Osteoblast (primary cell): ENCODE measurements at regions not wholly inside any gene's neighbourhood (a gene's known extent, or its start where the extent isn't known, plus 50 kb on each side); places are given as distances from the start of the nearest gene placed in this dataset.
A peak's percentile ranks its signal among the peaks of the same experiment; 100 is the strongest.

Source experiments
- DNase-seq: peaks from one replicate; pipeline ENCODE4 v3.0.0; 2011; ENCODE audit warnings: low spot score, mixed read lengths; ENCODE audit not compliant: insufficient read length; ENCODE audit errors: missing footprints
- H2AFZ ChIP-seq: 2 replicates; pipeline ENCODE4 v1.6.0; 2011; ENCODE audit warnings: mild to moderate bottlenecking, low read length
- H3K27ac ChIP-seq: 2 replicates; pipeline ENCODE4 v1.5.1; 2011; ENCODE audit warnings: mild to moderate bottlenecking, low read depth, low read length, moderate library complexity
- H3K27me3 ChIP-seq: 2 replicates; pipeline ENCODE4 v1.6.0; 2012; ENCODE audit warnings: mild to moderate bottlenecking, control low read depth, inconsistent platforms, low read length, moderate library complexity; ENCODE audit not compliant: insufficient read depth
- H3K36me3 ChIP-seq: 2 replicates; pipeline ENCODE4 v1.5.1; 2011; ENCODE audit warnings: mild to moderate bottlenecking, low read length, control low read depth, moderate library complexity; ENCODE audit not compliant: insufficient read depth
- H3K4me1 ChIP-seq: 2 replicates; pipeline ENCODE4 v1.5.1; 2011; ENCODE audit warnings: mild to moderate bottlenecking, low read length, control low read depth, moderate library complexity; ENCODE audit not compliant: insufficient read depth
- H3K4me2 ChIP-seq: 2 replicates; pipeline ENCODE4 v1.6.0; 2011; ENCODE audit warnings: mild to moderate bottlenecking, low read length; ENCODE audit not compliant: insufficient read depth
- H3K4me3 ChIP-seq: fragments of 200-600 bp; sonication (generic); 3 replicates; pipeline ENCODE4 v1.5.1; 2012; ENCODE audit warnings: mild to moderate bottlenecking, low read length, inconsistent platforms; ENCODE audit not compliant: insufficient read depth
- H3K79me2 ChIP-seq: 2 replicates; pipeline ENCODE4 v1.6.0; 2012; ENCODE audit warnings: mild to moderate bottlenecking, low read length, control low read depth, inconsistent platforms; ENCODE audit not compliant: insufficient read depth
- H3K9me3 ChIP-seq: 2 replicates; pipeline ENCODE4 v1.5.1; 2011; ENCODE audit warnings: low read depth, low read length, control low read depth
- H4K20me1 ChIP-seq: 2 replicates; pipeline ENCODE4 v1.6.0; 2012; ENCODE audit warnings: mild to moderate bottlenecking, low read length, control low read depth; ENCODE audit not compliant: insufficient read depth
- TF ChIP-seq, protein P1 (sequence below): IDR thresholded peaks from 2 replicates; pipeline ENCODE4 v1.5.1; 2011; ENCODE audit warnings: mild to moderate bottlenecking, low read depth, low read length, moderate library complexity; ENCODE audit errors: extremely low read depth

DNA sequence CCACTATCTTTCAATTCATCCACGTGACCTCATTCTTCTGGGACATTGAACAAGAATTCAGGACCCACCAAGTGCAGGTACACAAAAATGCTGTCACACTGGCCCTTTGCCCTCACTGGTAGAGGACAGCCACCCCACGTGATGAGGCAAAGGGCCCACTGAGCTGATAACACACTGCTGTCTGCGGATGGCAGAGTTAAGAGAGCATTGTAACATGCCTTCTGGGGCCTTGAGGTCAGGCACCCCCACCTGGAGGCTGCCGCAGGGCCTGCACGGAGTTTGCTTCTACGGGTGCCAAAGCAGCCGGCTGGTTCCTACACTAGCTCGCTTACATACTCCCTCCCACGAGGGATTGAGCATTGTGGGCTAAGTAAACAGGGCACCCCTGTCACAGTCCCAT, 101.0 kb downstream of the LRIG3 start:
- Histone ChIP-seq H4K20me1 (no peaks in the 10 kb centered on the region), H2AFZ (peak overlapping the region; percentile 15), H3K36me3 (no peaks in the 10 kb centered on the region), H3K9me3 (no peaks in the 10 kb centered on the region), H3K79me2 (no peaks in the 10 kb centered on the region), H3K27me3 (no peaks in the 10 kb centered on the region), H3K4me1 (peaks cover 2% of the 10 kb centered on the region), H3K4me3 (no peak overlapping the region), H3K27ac (no peak overlapping the region), H3K4me2 (no peak overlapping the region)
- no peak for DNase-seq
- TF ChIP-seq, protein P1, sequence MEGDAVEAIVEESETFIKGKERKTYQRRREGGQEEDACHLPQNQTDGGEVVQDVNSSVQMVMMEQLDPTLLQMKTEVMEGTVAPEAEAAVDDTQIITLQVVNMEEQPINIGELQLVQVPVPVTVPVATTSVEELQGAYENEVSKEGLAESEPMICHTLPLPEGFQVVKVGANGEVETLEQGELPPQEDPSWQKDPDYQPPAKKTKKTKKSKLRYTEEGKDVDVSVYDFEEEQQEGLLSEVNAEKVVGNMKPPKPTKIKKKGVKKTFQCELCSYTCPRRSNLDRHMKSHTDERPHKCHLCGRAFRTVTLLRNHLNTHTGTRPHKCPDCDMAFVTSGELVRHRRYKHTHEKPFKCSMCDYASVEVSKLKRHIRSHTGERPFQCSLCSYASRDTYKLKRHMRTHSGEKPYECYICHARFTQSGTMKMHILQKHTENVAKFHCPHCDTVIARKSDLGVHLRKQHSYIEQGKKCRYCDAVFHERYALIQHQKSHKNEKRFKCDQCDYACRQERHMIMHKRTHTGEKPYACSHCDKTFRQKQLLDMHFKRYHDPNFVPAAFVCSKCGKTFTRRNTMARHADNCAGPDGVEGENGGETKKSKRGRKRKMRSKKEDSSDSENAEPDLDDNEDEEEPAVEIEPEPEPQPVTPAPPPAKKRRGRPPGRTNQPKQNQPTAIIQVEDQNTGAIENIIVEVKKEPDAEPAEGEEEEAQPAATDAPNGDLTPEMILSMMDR = no peak

DNA sequence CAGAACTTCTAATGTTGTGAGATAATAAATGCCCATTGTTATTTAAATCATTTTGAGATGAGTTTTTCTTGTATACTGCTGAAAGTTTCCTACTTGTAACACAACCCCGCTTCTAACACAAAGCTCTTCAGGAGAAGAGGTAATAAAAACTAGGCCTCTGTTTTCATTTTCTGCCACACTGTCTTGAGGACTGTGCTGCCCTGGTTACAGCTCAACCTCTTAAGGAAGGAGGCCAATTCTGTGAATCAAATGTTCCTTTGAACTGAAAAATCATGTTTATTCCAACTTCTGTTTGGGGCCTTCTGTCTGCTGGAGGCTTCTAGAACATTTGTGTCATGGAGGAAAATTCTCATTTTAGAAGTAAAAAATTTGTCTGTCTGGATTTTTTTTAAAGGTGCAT, 100.3 kb downstream of the LRIG3 start:
- H2AFZ ChIP-seq = peak overlapping the region; percentile 29
- no peak overlapping the region for H3K4me3 ChIP-seq
- no peaks in the 10 kb centered on the region for H4K20me1 ChIP-seq
- H3K27me3 ChIP-seq = no peaks in the 10 kb centered on the region
- DNase-seq = no peak
- no peaks in the 10 kb centered on the region for H3K4me1 ChIP-seq
- no peak overlapping the region for H3K4me2 ChIP-seq
- H3K79me2 ChIP-seq = no peaks in the 10 kb centered on the region
- H3K36me3 ChIP-seq = no peaks in the 10 kb centered on the region
- H3K9me3 ChIP-seq = no peaks in the 10 kb centered on the region
- TF ChIP-seq, protein P1 = no peak
- no peak overlapping the region for H3K27ac ChIP-seq
